ENCODE measurements at regions not wholly inside any gene's neighbourhood (a gene's known extent, or its start where the extent isn't known, plus 50 kb on each side); places are given as distances from the start of the nearest gene placed in this dataset.
"Not testable (repeated sequence)": the region's sequence is repeated elsewhere in the genome, so short reads cannot be mapped to it uniquely, and the experiment has no call there.

GRCh38 chr2:175414191-175414881, 232.8 kb upstream of the ATP5MC3 start:
- no peaks in the 10 kb centered on the region for H3K79me2 ChIP-seq (ENCODE audit: insufficient read depth, low read length)
- no peaks in the 10 kb centered on the region for H3K4me1 Mint-ChIP-seq (ENCODE audit: low read depth, unreplicated experiment)
- no peak overlapping the region for H3K27ac Mint-ChIP-seq (ENCODE audit: unreplicated experiment)
- H3K27ac ChIP-seq (ENCODE audit: low read depth, low read length), result no peak overlapping the region
- no peaks in the 10 kb centered on the region for H3K27me3 Mint-ChIP-seq (ENCODE audit: low read depth, unreplicated experiment)
- no peak for DNase-seq (ENCODE audit: low read depth)
- no peak overlapping the region for H2AFZ ChIP-seq (ENCODE audit: low read depth, low read length)
- H3K9me3 ChIP-seq (ENCODE audit: insufficient read depth, low read depth, low read length), result no peaks in the 10 kb centered on the region
- H3K9ac ChIP-seq (ENCODE audit: low read length), result no peak overlapping the region
- H4K20me1 ChIP-seq (ENCODE audit: insufficient read depth, low read length), result no peaks in the 10 kb centered on the region
- H3K36me3 ChIP-seq (ENCODE audit: insufficient read depth, low read length), result no peaks in the 10 kb centered on the region
- no peak overlapping the region for H3K4me3 Mint-ChIP-seq (ENCODE audit: unreplicated experiment)
- TF ChIP-seq CTCF (IDR thresholded peaks at IDR 0.05; ENCODE audit: insufficient read depth, low read depth, low read length), result no peak
- no peak for TF ChIP-seq EZH2 (IDR thresholded peaks at IDR 0.05; ENCODE audit: insufficient read depth, low read length)
- H3K36me3 Mint-ChIP-seq (ENCODE audit: low read depth, unreplicated experiment), result no peaks in the 10 kb centered on the region
- H3K4me3 ChIP-seq (ENCODE audit: insufficient read depth, low read depth, low read length), result no peak overlapping the region
- no peak overlapping the region for H3K4me2 ChIP-seq (ENCODE audit: low read length)
- peaks cover 2% of the 10 kb centered on the region for H3K9me3 Mint-ChIP-seq (ENCODE audit: unreplicated experiment)
- no peaks in the 10 kb centered on the region for H3K27me3 ChIP-seq (ENCODE audit: insufficient read depth, low read length)
- FAIRE-seq, result no peak
- no peaks in the 10 kb centered on the region for H3K4me1 ChIP-seq (ENCODE audit: insufficient read depth, low read length)

- H3K4me1 Mint-ChIP-seq (ENCODE audit: low read depth, unreplicated experiment); H3K79me2 ChIP-seq (ENCODE audit: insufficient read depth, low read length); H2AFZ ChIP-seq (ENCODE audit: low read depth, low read length); H3K27ac ChIP-seq (ENCODE audit: low read depth, low read length); H3K4me2 ChIP-seq (ENCODE audit: low read length); H3K27me3 Mint-ChIP-seq (ENCODE audit: low read depth, unreplicated experiment); H3K9me3 ChIP-seq (ENCODE audit: insufficient read depth, low read depth, low read length); H3K4me1 ChIP-seq (ENCODE audit: insufficient read depth, low read length); H3K9ac ChIP-seq (ENCODE audit: low read length); FAIRE-seq; H3K9me3 Mint-ChIP-seq (ENCODE audit: unreplicated experiment); H3K27me3 ChIP-seq (ENCODE audit: insufficient read depth, low read length); H4K20me1 ChIP-seq (ENCODE audit: insufficient read depth, low read length); DNase-seq (ENCODE audit: low read depth); H3K36me3 Mint-ChIP-seq (ENCODE audit: low read depth, unreplicated experiment); H3K36me3 ChIP-seq (ENCODE audit: insufficient read depth, low read length); H3K4me3 ChIP-seq (ENCODE audit: insufficient read depth, low read depth, low read length); H3K4me3 Mint-ChIP-seq (ENCODE audit: unreplicated experiment); H3K27ac Mint-ChIP-seq (ENCODE audit: unreplicated experiment): not testable (repeated sequence)
Observed at GRCh38 chr2:175410941-175411340, 229.4 kb upstream of the ATP5MC3 start.

GRCh38 chr2:175404839-175405238, 223.3 kb upstream of the ATP5MC3 start:
- Mint-ChIP-seq H3K4me3 (ENCODE audit: unreplicated experiment) (no peak overlapping the region), H3K36me3 (ENCODE audit: low read depth, unreplicated experiment) (no peaks in the 10 kb centered on the region), H3K4me1 (ENCODE audit: low read depth, unreplicated experiment) (no peaks in the 10 kb centered on the region), H3K27me3 (ENCODE audit: low read depth, unreplicated experiment) (no peaks in the 10 kb centered on the region), H3K9me3 (ENCODE audit: unreplicated experiment) (no peaks in the 10 kb centered on the region), H3K27ac (ENCODE audit: unreplicated experiment) (no peak overlapping the region)
- Histone ChIP-seq H3K27me3 (ENCODE audit: insufficient read depth, low read length) (no peaks in the 10 kb centered on the region), H2AFZ (ENCODE audit: low read depth, low read length) (no peak overlapping the region), H3K4me2 (ENCODE audit: low read length) (no peak overlapping the region), H3K4me3 (ENCODE audit: insufficient read depth, low read depth, low read length) (no peak overlapping the region), H4K20me1 (ENCODE audit: insufficient read depth, low read length) (no peaks in the 10 kb centered on the region), H3K36me3 (ENCODE audit: insufficient read depth, low read length) (no peaks in the 10 kb centered on the region), H3K9me3 (ENCODE audit: insufficient read depth, low read depth, low read length) (no peaks in the 10 kb centered on the region), H3K9ac (ENCODE audit: low read length) (no peak overlapping the region), H3K79me2 (ENCODE audit: insufficient read depth, low read length) (no peaks in the 10 kb centered on the region), H3K4me1 (ENCODE audit: insufficient read depth, low read length) (no peaks in the 10 kb centered on the region), H3K27ac (ENCODE audit: low read depth, low read length) (no peak overlapping the region)
- no peak for TF ChIP-seq EZH2 (IDR thresholded peaks at IDR 0.05; ENCODE audit: insufficient read depth, low read length)
- DNase-seq (ENCODE audit: low read depth) (no peak), FAIRE-seq (no peak)
